ENCODE measurements at regions not wholly inside any gene's neighbourhood (a gene's known extent, or its start where the extent isn't known, plus 50 kb on each side); places are given as distances from the start of the nearest gene placed in this dataset.
A peak's percentile ranks its signal among the peaks of the same experiment; 100 is the strongest.

- ChIA-PET POLR2A (ENCODE audit: low non-redundant PET) (no interaction called here), CTCF (no interaction called here)
- no peak overlapping the region for H3K27ac ChIP-seq
- DNase-seq (ENCODE audit: low spot score), result no peak
- no peak for TF ChIP-seq CTCF (conservative IDR thresholded peaks at IDR 0.05; ENCODE audit: low read depth)
Observed at GRCh38 chr18:39843546-39843945, 2111.5 kb upstream of the PIK3C3 start.

- DNase-seq (ENCODE audit: low spot score), result no peak
- TF ChIP-seq CTCF (conservative IDR thresholded peaks at IDR 0.05; ENCODE audit: low read depth), result no peak
- ChIA-PET CTCF (no interaction called here), POLR2A (ENCODE audit: low non-redundant PET) (no interaction called here)
- no peak overlapping the region for H3K27ac ChIP-seq
Observed at GRCh38 chr18:39842366-39842914, 2112.6 kb upstream of the PIK3C3 start.

- ChIA-PET CTCF (interaction anchor here (0.6 to 1.1 kb wide), 3 partner anchors 10 to 729 kb away, joined by 3 to 6 read pairs (median 3); no protein-coding TSS in a partner anchor), POLR2A (ENCODE audit: low non-redundant PET) (no interaction called here)
- TF ChIP-seq CTCF (conservative IDR thresholded peaks at IDR 0.05; ENCODE audit: low read depth), result peak; percentile 82
- peak; percentile 51 for DNase-seq (ENCODE audit: low spot score)
- H3K27ac ChIP-seq, result no peak overlapping the region
Observed at GRCh38 chr18:39841482-39842365, 2113.3 kb upstream of the PIK3C3 start.

- no peak overlapping the region for H3K27ac ChIP-seq
- TF ChIP-seq CTCF (conservative IDR thresholded peaks at IDR 0.05; ENCODE audit: low read depth), result no peak
- ChIA-PET POLR2A (ENCODE audit: low non-redundant PET) (no interaction called here), CTCF (interaction anchor here (0.6 to 1.1 kb wide), 3 partner anchors 9 to 729 kb away, joined by 3 to 6 read pairs (median 3); no protein-coding TSS in a partner anchor)
- DNase-seq (ENCODE audit: low spot score), result no peak
Observed at GRCh38 chr18:39840856-39841481, 2114.1 kb upstream of the PIK3C3 start.

DNA sequence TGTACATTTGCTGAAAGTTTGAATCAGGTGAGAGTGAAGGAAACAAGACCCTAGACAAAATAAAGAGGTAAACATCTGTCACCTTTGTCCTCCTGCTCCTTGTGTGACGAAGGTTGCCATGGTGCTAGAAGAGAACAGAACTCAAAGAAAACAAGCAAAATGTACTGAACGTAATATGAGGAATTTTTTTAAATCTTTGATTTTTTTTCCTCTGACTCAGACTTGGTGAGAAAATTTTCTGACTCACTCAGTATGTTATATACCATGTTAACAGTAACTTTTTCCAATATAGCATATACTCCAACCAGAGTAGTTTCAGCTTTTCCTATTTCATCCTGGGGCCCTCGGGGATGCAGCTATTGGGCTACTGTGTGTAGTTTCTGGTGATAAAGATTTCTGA, 2114.6 kb upstream of the PIK3C3 start:
- TF ChIP-seq CTCF (conservative IDR thresholded peaks at IDR 0.05; ENCODE audit: low read depth), result no peak
- CTCF ChIA-PET, result interaction anchor here (0.6 to 1.1 kb wide), 2 partner anchors 8 to 1569 kb away, joined by 3 read pairs; no protein-coding TSS in a partner anchor
- POLR2A ChIA-PET (ENCODE audit: low non-redundant PET), result no interaction called here
- no peak overlapping the region for H3K27ac ChIP-seq
- DNase-seq (ENCODE audit: low spot score), result no peak

- no peak overlapping the region for H3K27ac ChIP-seq
- POLR2A ChIA-PET (ENCODE audit: low non-redundant PET), result no interaction called here
- TF ChIP-seq CTCF (conservative IDR thresholded peaks at IDR 0.05; ENCODE audit: low read depth), result no peak
- DNase-seq (ENCODE audit: low spot score), result no peak
- CTCF ChIA-PET, result interaction anchor here (0.6 kb wide), 1 partner anchor 1568 kb away, joined by 3 read pairs; no protein-coding TSS in a partner anchor
Observed at GRCh38 chr18:39839782-39840181, 2115.3 kb upstream of the PIK3C3 start.

All from RWPE1 (cell line).